ENCODE measurements at regions not wholly inside any gene's neighbourhood (a gene's known extent, or its start where the extent isn't known, plus 50 kb on each side); places are given as distances from the start of the nearest gene placed in this dataset.

DNA sequence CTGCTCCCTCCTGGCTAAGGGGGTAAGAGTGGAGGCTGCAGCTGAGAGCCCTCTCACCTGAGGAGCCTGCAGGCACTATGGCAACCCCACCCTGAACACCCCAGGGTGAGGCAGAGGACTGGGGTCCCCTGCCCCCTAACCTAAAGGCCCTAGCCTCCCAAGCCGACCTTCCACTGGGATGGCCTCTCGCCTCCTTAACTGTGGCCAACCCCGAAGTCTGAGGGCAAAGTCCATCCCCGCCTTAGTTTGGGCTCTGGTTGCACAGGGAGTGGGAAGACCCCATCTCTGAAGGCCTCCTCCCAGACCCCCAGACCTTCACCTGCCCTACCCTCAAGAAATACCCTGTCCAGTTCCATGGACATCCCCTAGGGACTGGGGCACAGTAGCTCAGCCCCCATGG is 100.6 kb upstream of the PRR23E start:
- no peak for DNase-seq

- no peak for DNase-seq
Observed at GRCh38 chr3:127092776-127093175, 100.2 kb upstream of the PRR23E start.

- no peak for DNase-seq
Observed at GRCh38 chr3:127093312-127093711, 99.6 kb upstream of the PRR23E start.

DNA sequence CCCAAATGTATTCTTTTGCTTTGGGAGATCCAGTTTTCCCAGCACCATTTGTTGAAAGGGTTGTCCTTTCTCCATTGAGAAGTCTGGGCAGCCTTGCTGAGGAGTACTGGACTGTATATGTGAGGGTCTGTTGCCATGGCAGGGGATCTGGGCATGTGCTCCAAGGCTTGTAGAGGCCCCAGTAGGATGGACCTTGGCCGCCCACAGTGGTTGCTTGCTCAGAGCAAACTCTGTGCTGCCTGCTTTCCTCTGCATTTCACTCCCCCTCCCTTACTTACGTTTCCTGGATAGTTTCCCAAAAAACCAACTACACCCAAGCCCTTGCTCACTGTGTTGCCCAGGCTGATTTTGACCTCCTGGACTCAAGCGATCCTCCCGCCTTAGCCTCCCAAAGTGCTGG is 97.2 kb upstream of the PRR23E start:
- no peak for DNase-seq

GRCh38 chr3:127096256-127097071 is 96.5 kb upstream of the PRR23E start:
- DNase-seq = no peak

GRCh38 chr3:127097072-127097405 is 95.9 kb upstream of the PRR23E start:
- DNase-seq = no peak

- no peak for DNase-seq
Observed at GRCh38 chr3:127097481-127097880, 95.5 kb upstream of the PRR23E start.

GRCh38 chr3:127099982-127100381 is 92.9 kb upstream of the PRR23E start:
- DNase-seq = no peak

DNA sequence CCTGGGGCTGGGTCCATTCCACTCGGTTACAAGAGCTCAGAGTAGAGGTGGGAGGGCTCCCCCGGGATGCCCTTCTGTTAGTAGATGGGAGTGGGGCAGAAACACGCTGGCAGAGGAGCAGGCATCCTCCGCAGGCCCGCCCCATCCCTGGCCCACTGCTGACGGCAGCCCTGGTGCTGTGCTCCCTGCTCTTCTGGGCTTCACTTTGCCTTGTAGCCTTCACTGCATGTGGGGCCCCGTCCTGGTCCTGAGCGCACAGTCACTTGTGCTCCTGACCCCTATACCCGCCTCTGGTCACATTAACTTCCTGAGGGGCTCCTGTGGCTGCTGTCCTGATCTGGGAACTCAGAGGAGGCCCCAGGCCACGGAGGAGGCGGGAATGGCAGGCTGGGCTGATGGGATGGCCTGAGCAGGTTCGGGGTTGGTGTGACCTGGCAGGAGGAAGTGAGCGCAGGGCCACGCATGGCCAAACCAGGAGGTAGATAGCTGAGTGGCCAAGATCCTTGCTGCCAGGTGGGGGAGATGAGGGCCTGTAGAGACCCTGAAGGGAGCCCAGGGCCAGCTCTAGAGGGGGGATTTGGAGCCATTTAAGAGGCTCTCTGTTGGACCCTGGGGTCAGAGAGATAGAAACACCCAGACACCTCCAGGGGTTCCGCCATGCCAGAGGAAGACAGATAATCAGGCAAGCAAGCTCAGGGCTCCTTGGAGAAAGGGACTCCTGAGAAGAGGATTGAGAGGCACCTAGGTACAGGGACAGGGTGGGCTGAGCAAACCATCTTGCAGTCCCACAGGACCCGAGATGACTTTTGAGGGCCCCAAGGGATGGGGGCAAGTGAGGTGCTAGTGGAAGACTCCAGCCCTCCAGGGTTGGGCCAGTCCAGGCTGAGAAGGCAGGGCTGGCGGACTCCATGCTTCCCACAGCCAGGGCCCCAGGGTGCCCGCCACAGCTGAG is 92.2 kb upstream of the PRR23E start:
- no peak for DNase-seq

- DNase-seq = no peak
Observed at GRCh38 chr3:127101411-127102187, 91.3 kb upstream of the PRR23E start.

- no peak for DNase-seq
Observed at GRCh38 chr3:127102188-127102520, 90.8 kb upstream of the PRR23E start.

DNA sequence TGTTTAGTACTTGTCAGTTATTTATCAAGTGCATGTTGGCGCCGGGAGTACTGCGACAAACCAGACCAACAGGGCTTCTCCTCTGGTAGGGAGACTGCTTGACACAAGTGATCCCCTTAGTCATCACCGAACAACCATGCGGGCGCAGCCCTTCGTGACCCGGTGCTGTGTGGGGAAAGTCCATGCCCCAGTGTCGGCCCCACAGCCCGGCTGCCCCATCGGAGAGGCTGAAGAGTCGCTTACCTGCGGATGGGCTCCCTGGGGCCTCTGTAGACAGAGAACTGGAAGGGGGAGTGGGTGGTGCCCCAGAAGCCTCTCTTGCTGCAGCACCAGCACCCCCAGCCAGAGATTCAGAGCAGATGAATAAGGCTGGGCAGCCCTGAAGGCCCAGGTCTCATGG is 90.3 kb upstream of the PRR23E start:
- DNase-seq = no peak

- no peak for DNase-seq
Observed at GRCh38 chr3:127103080-127103479, 89.9 kb upstream of the PRR23E start.

GRCh38 chr3:127104586-127104985 is 88.3 kb upstream of the PRR23E start:
- DNase-seq = no peak

- no peak for DNase-seq
Observed at GRCh38 chr3:127105587-127105986, 87.3 kb upstream of the PRR23E start.

DNA sequence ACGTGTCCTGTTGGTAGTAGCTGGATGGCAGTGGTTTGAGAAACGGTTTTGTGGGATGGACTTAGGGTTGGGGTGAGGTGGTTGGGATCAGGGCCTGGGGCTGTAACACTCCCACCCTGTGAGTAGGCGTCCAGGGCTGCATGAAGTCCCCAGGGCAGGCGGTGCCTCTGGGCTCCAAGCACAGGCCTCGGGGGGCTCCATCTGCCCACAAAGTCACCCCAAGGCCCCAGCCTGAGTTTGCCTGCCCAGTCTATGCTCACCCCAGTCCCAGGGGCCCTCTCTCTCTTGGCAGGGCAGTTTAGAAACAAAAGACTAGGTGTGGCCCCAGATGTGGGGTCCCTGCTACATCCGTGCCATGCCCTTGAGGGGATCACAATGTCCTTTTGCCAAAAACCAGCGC is 86.9 kb upstream of the PRR23E start:
- no peak for DNase-seq

- no peak for DNase-seq
Observed at GRCh38 chr3:127106456-127106855, 86.5 kb upstream of the PRR23E start.

DNA sequence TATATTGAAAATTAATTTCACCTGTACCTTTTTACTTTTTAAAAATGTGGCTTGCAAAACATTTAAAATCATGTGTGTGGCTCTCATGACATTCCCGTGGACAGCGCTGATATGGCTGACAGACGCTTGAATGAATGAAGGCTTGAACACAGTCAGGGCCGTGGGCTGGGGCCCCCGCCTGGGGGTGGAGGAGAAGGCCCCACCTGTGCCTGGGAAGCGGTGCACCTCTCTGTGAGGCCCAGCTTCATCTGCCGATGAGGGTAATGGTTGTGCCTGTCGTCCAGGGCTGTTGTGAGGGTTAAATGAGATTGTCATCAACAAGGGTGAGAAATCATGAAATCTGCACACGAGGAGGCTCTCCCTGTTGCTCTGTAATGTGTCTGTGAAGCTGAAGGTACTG is 85.9 kb upstream of the PRR23E start:
- no peak for DNase-seq

- no peak for DNase-seq
Observed at GRCh38 chr3:127107491-127108375, 85.2 kb upstream of the PRR23E start.

- no peak for DNase-seq
Observed at GRCh38 chr3:127108796-127109195, 84.1 kb upstream of the PRR23E start.

DNA sequence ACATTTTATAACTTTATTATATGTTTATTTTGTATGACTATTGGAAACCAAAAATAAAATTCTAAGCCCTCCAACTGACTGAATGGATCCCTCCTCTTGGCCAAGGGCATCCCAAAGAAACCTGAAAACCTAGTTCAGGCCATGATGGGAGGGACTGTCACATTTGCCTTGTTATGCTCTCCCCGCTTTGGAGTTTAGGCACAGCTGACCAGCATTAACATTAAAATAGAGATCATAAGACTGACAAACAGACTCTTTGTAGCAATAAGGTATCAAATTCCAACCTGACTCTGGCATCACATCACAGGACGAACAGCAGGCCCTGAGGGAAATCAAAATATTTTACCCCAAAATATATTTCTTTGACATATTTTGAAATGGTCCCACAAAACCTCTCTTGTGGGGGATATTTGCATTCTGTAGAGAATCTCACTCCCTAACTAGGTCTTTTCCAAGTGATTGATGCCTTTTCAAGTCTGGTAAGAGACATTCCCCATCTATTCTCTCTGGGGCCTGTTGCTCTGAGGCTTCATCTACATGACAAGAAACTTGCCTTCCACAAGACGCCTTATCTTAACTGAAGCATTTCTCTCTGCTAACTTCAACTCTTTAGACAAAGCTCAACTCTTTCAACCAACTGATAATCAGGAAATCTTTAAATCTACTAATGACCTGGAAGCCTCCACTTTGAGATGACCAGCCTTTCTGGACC is 81.8 kb upstream of the PRR23E start:
- DNase-seq = no peak

Measured in activated CD4-positive, alpha-beta T cell treated with anti-CD3 and anti-CD28 coated beads, Interleukin-2, amount 50 U/mL, for 48 hours (primary cell).